NCI-H748 (cell line): ENCODE measurements at regions not wholly inside any gene's neighbourhood (a gene's known extent, or its start where the extent isn't known, plus 50 kb on each side); places are given as distances from the start of the nearest gene placed in this dataset.
"Not testable (repeated sequence)": the region's sequence is repeated elsewhere in the genome, so short reads cannot be mapped to it uniquely, and the experiment has no call there.

ENCODE experiments used
- DNase-seq: peaks from one replicate; lab custom pipeline; 2025; ENCODE audit not compliant: unreplicated experiment; lab: John Stamatoyannopoulos, UW

- DNase-seq, result no peak
Measured at GRCh38 chr5:135776457-135776856, 58.0 kb upstream of the SLC25A48 start.

GRCh38 chr5:135761746-135762145, 72.7 kb upstream of the SLC25A48 start:
- no peak for DNase-seq

- no peak for DNase-seq
Measured at GRCh38 chr5:135759149-135759784, 75.2 kb upstream of the SLC25A48 start.

GRCh38 chr5:135753990-135754389, 80.5 kb upstream of the SLC25A48 start:
- no peak for DNase-seq

GRCh38 chr5:135750506-135750905, 84.0 kb upstream of the SLC25A48 start:
- DNase-seq, result no peak

GRCh38 chr5:135747824-135748223, 86.6 kb upstream of the SLC25A48 start:
- no peak for DNase-seq

GRCh38 chr5:135745897-135746500, 88.5 kb upstream of the SLC25A48 start:
- no peak for DNase-seq

GRCh38 chr5:135743705-135744411, 90.6 kb upstream of the SLC25A48 start:
- no peak for DNase-seq

GRCh38 chr5:135743181-135743580, 91.3 kb upstream of the SLC25A48 start:
- DNase-seq, result no peak

GRCh38 chr5:135742240-135742639, 92.2 kb upstream of the SLC25A48 start:
- DNase-seq, result not testable (repeated sequence)

GRCh38 chr5:135741040-135741439, 93.4 kb upstream of the SLC25A48 start:
- DNase-seq, result no peak

GRCh38 chr5:135740475-135740874, 94.0 kb upstream of the SLC25A48 start:
- DNase-seq, result no peak

- no peak for DNase-seq
Measured at GRCh38 chr5:135739383-135739981, 95.0 kb upstream of the SLC25A48 start.

- DNase-seq, result no peak
Measured at GRCh38 chr5:135738564-135738875, 95.9 kb upstream of the SLC25A48 start.

GRCh38 chr5:135737701-135738563, 96.5 kb upstream of the SLC25A48 start:
- no peak for DNase-seq

GRCh38 chr5:135736952-135737351, 97.5 kb upstream of the SLC25A48 start:
- not testable (repeated sequence) for DNase-seq

GRCh38 chr5:135735831-135736230, 98.6 kb upstream of the SLC25A48 start:
- no peak for DNase-seq

GRCh38 chr5:135734956-135735355, 99.5 kb upstream of the SLC25A48 start:
- not testable (repeated sequence) for DNase-seq

GRCh38 chr5:135731034-135731433, 103.4 kb upstream of the SLC25A48 start:
- not testable (repeated sequence) for DNase-seq

GRCh38 chr5:135730161-135730560, 104.3 kb upstream of the SLC25A48 start:
- not testable (repeated sequence) for DNase-seq

GRCh38 chr5:135729321-135729786, 105.1 kb upstream of the SLC25A48 start:
- DNase-seq, result no peak
